HCT116 (cell line): ENCODE measurements at regions not wholly inside any gene's neighbourhood (a gene's known extent, or its start where the extent isn't known, plus 50 kb on each side); places are given as distances from the start of the nearest gene placed in this dataset.

Experiments used
- ATAC-seq: fragments of 200-7000 bp; cut with Tn5 transposase; 2 replicates; pipeline ENCODE4 v1.9.1; 2020; ENCODE audit warnings: mild to moderate bottlenecking, moderate library complexity
- BruUV-seq: library from RNA; stranded (reverse); fragments of 400-500 nt; replicated peaks from 2 replicates; lab custom pipeline; 2021; lab: Mats Ljungman, UMichigan
- CTCF ChIA-PET: fragments of 300-600 bp; sonication (Branson Sonifier 250); formaldehyde crosslinking; loops from one replicate; lab custom pipeline; 2021; ENCODE audit warnings: antibody characterized with exemption; lab: Charles Lee
- POLR2A ChIA-PET: fragments of 300-600, 350-600 bp; sonication (Branson Sonifier 250); formaldehyde crosslinking; loops from one replicate; lab custom pipeline; 2021; ENCODE audit warnings: antibody characterized with exemption; lab: Charles Lee
- RAD21 ChIA-PET, 2 experiments: fragments of 300-600 bp; sonication (Branson Sonifier 250); formaldehyde crosslinking; loops; one replicate each; lab custom pipeline; 2023; ENCODE audit warnings: low total read pairs in 2 of 2; ENCODE audit not compliant: uncharacterized antibody in 2 of 2, unreplicated experiment in 2 of 2, low non-redundant PET in 1 of 2; lab: Charles Lee
- DNase-seq: peaks from one replicate; pipeline ENCODE4 v3.0.0-alpha.2; 2010; ENCODE audit warnings: low read depth, low spot score
- H2AFZ ChIP-seq: fragments of 200-600 bp; shearing (Covaris generic), sonication (generic); 2 replicates; pipeline ENCODE4 v1.6.1; 2017; ENCODE audit warnings: low read depth, mixed run types, mixed read lengths, antibody characterized with exemption, low read length; ENCODE audit not compliant: poor library complexity, severe bottlenecking
- H3K27ac ChIP-seq: 2 replicates; pipeline ENCODE4 v1.5.1; 2012; ENCODE audit warnings: low read depth, low read length
- H3K27me3 ChIP-seq: fragments of 200-600 bp; sonication (generic); 2 replicates; pipeline ENCODE4 v1.6.1; 2016; ENCODE audit warnings: mixed run types, low read length, mixed read lengths; ENCODE audit not compliant: insufficient read depth
- H3K36me3 ChIP-seq, 2 experiments: fragments of 200-500 bp in 1 of 2; fragments of 200-600 bp in 1 of 2; sonication (Bioruptor generic) in 1 of 2; sonication (generic) in 1 of 2; 2 replicates each; pipeline versions ENCODE4 v1.5.1 to v1.6.1; 2014 to 2016; ENCODE audit warnings: low read length in 2 of 2, inconsistent platforms in 1 of 2, mixed read lengths in 1 of 2, mixed run types in 1 of 2; ENCODE audit not compliant: insufficient read depth in 2 of 2, control insufficient read depth in 1 of 2
- H3K4me1 ChIP-seq, 2 experiments: fragments of 200-600 bp in 1 of 2; sonication (generic) in 1 of 2; 2 replicates each; pipeline versions ENCODE4 v1.5.1 to v1.6.1; 2012 to 2017; ENCODE audit warnings: low read length in 2 of 2, inconsistent platforms in 1 of 2, mild to moderate bottlenecking in 1 of 2, mixed read lengths in 1 of 2, mixed run types in 1 of 2, moderate library complexity in 1 of 2; ENCODE audit not compliant: insufficient read depth in 2 of 2, control insufficient read depth in 1 of 2
- H3K4me2 ChIP-seq: fragments of 200-600 bp; sonication (generic); 2 replicates; pipeline ENCODE4 v1.6.1; 2017; ENCODE audit warnings: mixed run types, low read length, mixed read lengths
- H3K4me3 ChIP-seq, 2 experiments: fragments of 200-600 bp in 1 of 2; sonication (generic) in 1 of 2; replicated peaks in 1 of 2; 2 replicates each; pipeline ENCODE4 v1.5.1; 2011 to 2016; ENCODE audit warnings: low read length in 2 of 2, control low read depth in 1 of 2, low read depth in 1 of 2, mild to moderate bottlenecking in 1 of 2, mixed read lengths in 1 of 2, mixed run types in 1 of 2
- H3K79me2 ChIP-seq: fragments of 200-600 bp; sonication (generic); 2 replicates; pipeline ENCODE4 v1.6.1; 2017; ENCODE audit warnings: mild to moderate bottlenecking, mixed run types, low read length, moderate library complexity, mixed read lengths; ENCODE audit not compliant: insufficient read depth
- H3K9ac ChIP-seq: fragments of 200-600 bp; sonication (generic); 2 replicates; pipeline ENCODE4 v1.6.1; 2016; ENCODE audit warnings: low read length, mixed read lengths
- H3K9me2 ChIP-seq: fragments of 200-600 bp; sonication (generic), shearing (Covaris generic); 2 replicates; pipeline ENCODE4 v1.6.1; 2017; ENCODE audit warnings: mixed run types, mild to moderate bottlenecking, moderate library complexity; ENCODE audit not compliant: insufficient read depth
- H3K9me3 ChIP-seq, 2 experiments: fragments of 200-500 bp in 1 of 2; fragments of 200-600 bp in 1 of 2; sonication (Bioruptor generic) in 1 of 2; sonication (generic) in 1 of 2; 2 replicates each; pipeline ENCODE4 v1.6.1; 2014 to 2017; ENCODE audit warnings: low read length in 2 of 2, mixed read lengths in 2 of 2, inconsistent platforms in 1 of 2, low read depth in 1 of 2, mild to moderate bottlenecking in 1 of 2, mixed run types in 1 of 2, moderate library complexity in 1 of 2; ENCODE audit not compliant: control insufficient read depth in 1 of 2, insufficient read depth in 1 of 2
- H4K20me1 ChIP-seq: fragments of 200-600 bp; sonication (generic), shearing (Covaris generic); 2 replicates; pipeline ENCODE4 v1.6.1; 2017; ENCODE audit warnings: mixed run types, mild to moderate bottlenecking, moderate library complexity; ENCODE audit not compliant: insufficient read depth
- ATF3 ChIP-seq: IDR thresholded peaks from 2 replicates; pipeline ENCODE4 v1.6.1; 2012
- CTCF ChIP-seq, 3 experiments: fragments of 200-600 bp in 1 of 3; sonication (generic) in 1 of 3; IDR thresholded peaks in 2 of 3; conservative IDR thresholded peaks in 1 of 3; 2 replicates each; pipeline ENCODE4 v1.5.1; 2012 to 2017; ENCODE audit warnings: low read depth in 2 of 3, low read length in 2 of 3, antibody characterized with exemption in 1 of 3, borderline replicate concordance in 1 of 3, control low read depth in 1 of 3, mild to moderate bottlenecking in 1 of 3, mixed read lengths in 1 of 3, mixed run types in 1 of 3, moderate library complexity in 1 of 3; ENCODE audit not compliant: insufficient read depth in 1 of 3
- FOSL1 ChIP-seq: IDR thresholded peaks from 2 replicates; pipeline ENCODE4 v1.6.1; 2012; ENCODE audit warnings: low read depth
- POLR2AphosphoS5 ChIP-seq: IDR thresholded peaks from 2 replicates; pipeline ENCODE4 v1.6.1; 2011; ENCODE audit warnings: mild to moderate bottlenecking, low read depth, low read length, moderate library complexity
- RAD21 ChIP-seq: IDR thresholded peaks from 2 replicates; pipeline ENCODE4 v1.6.1; 2012; ENCODE audit warnings: low read depth, mild to moderate bottlenecking
- SIN3A ChIP-seq: IDR thresholded peaks from 2 replicates; pipeline ENCODE4 v1.6.1; 2012; ENCODE audit warnings: low read depth
- SP1 ChIP-seq: IDR thresholded peaks from 2 replicates; pipeline ENCODE4 v1.6.1; 2012; ENCODE audit warnings: low read depth
- SRF ChIP-seq: IDR thresholded peaks from 2 replicates; pipeline ENCODE4 v1.6.1; 2012; ENCODE audit warnings: low read depth
- TCF7L2 ChIP-seq: IDR thresholded peaks from 2 replicates; pipeline ENCODE4 v1.7.0; 2011; ENCODE audit warnings: borderline replicate concordance, inconsistent platforms; ENCODE audit not compliant: insufficient read depth, insufficient read length; ENCODE audit errors: extremely low read depth
- ZFX ChIP-seq: fragments of 450-650 bp; IDR thresholded peaks from 2 replicates; pipeline ENCODE4 v1.6.1; 2017
- ZNF274 ChIP-seq: fragments of 200-500 bp; sonication (Bioruptor generic); IDR thresholded peaks from 2 replicates; pipeline ENCODE4 v1.6.1; 2014; ENCODE audit warnings: mild to moderate bottlenecking, low read depth, low read length, inconsistent platforms
- intact Hi-C: fragments of 100-400 bp; cut with micrococcal nuclease; formaldehyde crosslinking; loops from 2 replicates; pipeline ENCODE4 v1.10.0; 2022
- TF ChIP-seq, protein P1 (sequence below): IDR thresholded peaks from 2 replicates; pipeline ENCODE4 v1.6.1; 2011; ENCODE audit warnings: mild to moderate bottlenecking, low read length, moderate library complexity; ENCODE audit not compliant: insufficient replicate concordance; ENCODE audit errors: extremely low read depth

DNA sequence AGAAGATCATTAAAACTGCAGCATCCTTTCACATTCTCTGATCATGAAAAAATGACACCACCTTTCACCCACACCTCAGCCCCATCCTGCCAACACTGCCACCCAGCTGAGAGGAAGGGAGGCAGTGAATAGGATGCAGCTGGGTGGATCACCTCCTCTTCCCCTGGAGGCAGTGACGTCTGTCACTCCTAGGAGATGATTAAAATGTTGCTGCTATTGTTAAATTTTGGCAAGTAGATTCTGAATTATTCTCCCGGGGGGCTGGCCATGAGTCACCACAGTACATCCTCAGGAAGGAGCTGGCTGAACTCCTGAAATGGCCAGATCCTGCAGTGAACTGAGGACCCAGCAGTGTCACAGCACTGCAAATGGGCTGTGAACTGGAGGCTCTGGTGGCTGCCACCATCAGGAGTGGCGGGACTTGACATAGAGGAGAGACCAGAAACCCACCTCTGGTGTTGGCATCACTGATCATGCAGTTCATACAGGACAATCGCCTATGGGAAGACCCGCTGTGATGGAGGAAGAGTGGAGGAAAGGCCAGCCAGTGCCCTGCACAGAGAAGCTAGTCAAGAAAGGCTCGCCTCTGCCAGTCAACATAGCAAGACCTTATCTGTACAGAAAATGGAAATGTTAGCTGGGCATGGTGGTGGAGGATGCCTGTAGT is 199.1 kb downstream of the FAM43A start:
- Histone ChIP-seq H3K27me3 (no peaks in the 10 kb centered on the region), H3K4me2 (no peak overlapping the region), H3K36me3 (no peaks in the 10 kb centered on the region), H2AFZ (no peak overlapping the region), H3K9ac (no peak overlapping the region), H3K9me3 (peaks cover 0 to 9% of the 10 kb centered on the region in 2 experiments; a peak in 1 of 4 replicates), H3K27ac (no peak overlapping the region), H3K9me2 (no peaks in the 10 kb centered on the region), H3K79me2 (no peaks in the 10 kb centered on the region), H3K4me1 (no peaks in the 10 kb centered on the region), H3K4me3 (no peak overlapping the region), H4K20me1 (no peaks in the 10 kb centered on the region)
- BruUV-seq: no TSS peak
- POLR2A ChIA-PET: no interaction called here
- TF ChIP-seq POLR2AphosphoS5: no peak
- no peak for TF ChIP-seq ZNF274
- TF ChIP-seq SIN3A: no peak
- no peak for TF ChIP-seq SRF
- TF ChIP-seq SP1: no peak
- TF ChIP-seq CTCF (IDR thresholded peaks at IDR 0.05 in 2 of 3, conservative IDR thresholded peaks at IDR 0.05 in 1 of 3; ENCODE audit: borderline replicate concordance in 1 of 3, insufficient read depth in 1 of 3, low read depth in 2 of 3, low read length in 2 of 3): no peak
- no peak for TF ChIP-seq TCF7L2
- TF ChIP-seq, protein P1, sequence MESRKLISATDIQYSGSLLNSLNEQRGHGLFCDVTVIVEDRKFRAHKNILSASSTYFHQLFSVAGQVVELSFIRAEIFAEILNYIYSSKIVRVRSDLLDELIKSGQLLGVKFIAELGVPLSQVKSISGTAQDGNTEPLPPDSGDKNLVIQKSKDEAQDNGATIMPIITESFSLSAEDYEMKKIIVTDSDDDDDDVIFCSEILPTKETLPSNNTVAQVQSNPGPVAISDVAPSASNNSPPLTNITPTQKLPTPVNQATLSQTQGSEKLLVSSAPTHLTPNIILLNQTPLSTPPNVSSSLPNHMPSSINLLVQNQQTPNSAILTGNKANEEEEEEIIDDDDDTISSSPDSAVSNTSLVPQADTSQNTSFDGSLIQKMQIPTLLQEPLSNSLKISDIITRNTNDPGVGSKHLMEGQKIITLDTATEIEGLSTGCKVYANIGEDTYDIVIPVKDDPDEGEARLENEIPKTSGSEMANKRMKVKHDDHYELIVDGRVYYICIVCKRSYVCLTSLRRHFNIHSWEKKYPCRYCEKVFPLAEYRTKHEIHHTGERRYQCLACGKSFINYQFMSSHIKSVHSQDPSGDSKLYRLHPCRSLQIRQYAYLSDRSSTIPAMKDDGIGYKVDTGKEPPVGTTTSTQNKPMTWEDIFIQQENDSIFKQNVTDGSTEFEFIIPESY: no peak
- no peak for TF ChIP-seq ATF3
- TF ChIP-seq RAD21: no peak
- no peak for TF ChIP-seq ZFX
- no peak for TF ChIP-seq FOSL1
- intact Hi-C loops: no loop called here
- ATAC-seq: no peak
- no peak for DNase-seq
- CTCF ChIA-PET: no interaction called here
- RAD21 ChIA-PET: no interaction called here
